Esophagus squamous epithelium (tissue), 5 donors: ENCODE measurements at regions not wholly inside any gene's neighbourhood (a gene's known extent, or its start where the extent isn't known, plus 50 kb on each side); places are given as distances from the start of the nearest gene placed in this dataset.
"Not testable (repeated sequence)": the region's sequence is repeated elsewhere in the genome, so short reads cannot be mapped to it uniquely, and the experiment has no call there.

Experiments used
- DNase-seq: peaks from one replicate; lab custom pipeline; 2025; lab: John Stamatoyannopoulos, UW
- H3K27ac ChIP-seq, 4 donors: fragments of 200-600 bp; sonication (generic); one replicate each; pipeline ENCODE4 v1.5.1; 2016 to 2019; ENCODE audit warnings: mild to moderate bottlenecking in 1 of 4
- H3K27me3 ChIP-seq, 4 donors: fragments of 200-600 bp; sonication (generic); 1 replicate in 3 of 4; 2 replicates in 1 of 4; pipeline versions ENCODE4 v1.5.1 to v1.6.0; 2017 to 2021; ENCODE audit warnings: antibody characterized with exemption in 1 of 4
- H3K36me3 ChIP-seq, 3 donors: fragments of 200-600 bp; sonication (generic); one replicate each; pipeline ENCODE4 v1.5.1; 2016 to 2019
- H3K4me1 ChIP-seq, 3 donors: fragments of 200-600 bp; sonication (generic); one replicate each; pipeline ENCODE4 v1.5.1; 2017 to 2019
- H3K4me3 ChIP-seq, 4 donors: fragments of 200-600 bp; sonication (generic); 1 replicate in 3 of 4; 2 replicates in 1 of 4; pipeline ENCODE4 v1.5.1; 2016 to 2019; ENCODE audit warnings: mild to moderate bottlenecking in 2 of 4, moderate library complexity in 1 of 4
- H3K9me3 ChIP-seq, 3 donors: fragments of 200-600 bp; sonication (generic); one replicate each; pipeline ENCODE4 v1.5.1; 2016 to 2019
- POLR2A ChIP-seq, 4 donors: fragments of 450-650 bp; IDR thresholded peaks; one replicate each; pipeline ENCODE4 v1.6.1; 2017; ENCODE audit warnings: antibody characterized with exemption in 4 of 4, mild to moderate bottlenecking in 4 of 4, moderate library complexity in 3 of 4
- WGBS, 2 donors: methylation state at CpG; one replicate each; pipeline ENCODE4 v1.1.5; 2018; 5-methylcytosine and 5-hydroxymethylcytosine counted together
- intact Hi-C: fragments of 100-400 bp; cut with DNase I; formaldehyde crosslinking; loops from one replicate; pipeline ENCODE4 v1.15.0; 2022
- TF ChIP-seq, protein P1 (sequence below), 6 experiments: fragments of 450-650 bp in 4 of 6; fragments of 200-600 bp in 2 of 6; sonication (generic) in 2 of 6; IDR thresholded peaks; one replicate each; pipeline ENCODE4 v1.5.1; 2016 to 2019; ENCODE audit warnings: antibody characterized with exemption in 6 of 6, mild to moderate bottlenecking in 4 of 6, moderate library complexity in 4 of 6
- donor health status: DM: yes; HTN: yes; CAD: no.

DNA sequence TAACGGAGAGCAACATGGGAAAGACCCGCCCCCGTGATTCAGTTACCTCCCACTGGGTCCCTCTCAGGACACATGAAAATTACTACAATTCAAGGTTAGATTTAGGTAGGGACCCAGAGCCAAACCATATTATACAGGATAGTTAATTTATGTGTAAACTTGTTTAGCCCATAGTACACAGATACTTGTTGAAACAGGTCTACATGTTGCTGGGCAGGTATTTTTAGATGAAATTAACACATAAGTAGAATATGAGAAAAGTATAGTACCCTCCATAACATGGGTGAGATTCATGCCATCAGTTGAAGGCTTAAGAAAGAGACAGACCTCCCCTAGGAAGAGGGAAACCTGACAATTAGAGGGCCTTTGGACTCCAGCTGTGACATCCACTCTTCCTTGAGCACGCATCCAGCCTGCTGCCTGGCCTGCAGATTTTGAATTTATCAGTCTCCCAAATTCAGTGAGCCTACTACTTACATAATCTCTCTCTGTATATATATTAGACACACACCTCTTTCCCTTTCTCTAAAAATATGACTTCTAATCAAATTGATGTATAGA is 463.5 kb upstream of the NETO1 start:
- intact Hi-C loops = no loop called here
- no peaks in the 10 kb centered on the region for H3K4me1 ChIP-seq
- 61 to 69% methylated on average over 4 of the region's 4 CpGs for WGBS, 2 donors
- TF ChIP-seq POLR2A (IDR thresholded peaks at IDR 0.05) = no peak
- TF ChIP-seq, protein P1, sequence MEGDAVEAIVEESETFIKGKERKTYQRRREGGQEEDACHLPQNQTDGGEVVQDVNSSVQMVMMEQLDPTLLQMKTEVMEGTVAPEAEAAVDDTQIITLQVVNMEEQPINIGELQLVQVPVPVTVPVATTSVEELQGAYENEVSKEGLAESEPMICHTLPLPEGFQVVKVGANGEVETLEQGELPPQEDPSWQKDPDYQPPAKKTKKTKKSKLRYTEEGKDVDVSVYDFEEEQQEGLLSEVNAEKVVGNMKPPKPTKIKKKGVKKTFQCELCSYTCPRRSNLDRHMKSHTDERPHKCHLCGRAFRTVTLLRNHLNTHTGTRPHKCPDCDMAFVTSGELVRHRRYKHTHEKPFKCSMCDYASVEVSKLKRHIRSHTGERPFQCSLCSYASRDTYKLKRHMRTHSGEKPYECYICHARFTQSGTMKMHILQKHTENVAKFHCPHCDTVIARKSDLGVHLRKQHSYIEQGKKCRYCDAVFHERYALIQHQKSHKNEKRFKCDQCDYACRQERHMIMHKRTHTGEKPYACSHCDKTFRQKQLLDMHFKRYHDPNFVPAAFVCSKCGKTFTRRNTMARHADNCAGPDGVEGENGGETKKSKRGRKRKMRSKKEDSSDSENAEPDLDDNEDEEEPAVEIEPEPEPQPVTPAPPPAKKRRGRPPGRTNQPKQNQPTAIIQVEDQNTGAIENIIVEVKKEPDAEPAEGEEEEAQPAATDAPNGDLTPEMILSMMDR (IDR thresholded peaks at IDR 0.05) = no peak
- no peaks in the 10 kb centered on the region for H3K27me3 ChIP-seq
- no peak overlapping the region for H3K4me3 ChIP-seq
- no peak overlapping the region for H3K27ac ChIP-seq
- no peaks in the 10 kb centered on the region for H3K36me3 ChIP-seq
- DNase-seq = no peak
- H3K9me3 ChIP-seq = no peaks in the 10 kb centered on the region

DNA sequence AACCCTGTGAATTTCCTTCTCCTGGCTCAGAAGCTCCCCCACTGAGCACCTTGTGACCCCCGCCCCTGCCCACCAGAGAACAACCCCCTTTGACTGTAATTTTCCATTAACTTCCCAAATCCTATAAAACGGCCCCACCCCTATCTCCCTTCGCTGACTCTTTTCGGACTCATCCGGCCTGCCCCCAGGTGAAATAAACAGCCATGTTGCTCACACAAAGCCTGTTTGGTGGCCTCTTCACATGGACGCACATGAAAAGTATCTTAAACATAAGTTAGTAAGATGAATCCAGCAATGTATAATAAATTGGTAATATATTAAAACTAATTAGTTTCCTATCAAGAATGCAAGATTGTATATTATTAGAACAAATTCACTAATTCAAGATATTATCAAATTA is 462.3 kb upstream of the NETO1 start:
- intact Hi-C loops = not testable (repeated sequence)
- WGBS, 2 donors = 64 to 72% methylated on average over 5 of the region's 6 CpGs

DNA sequence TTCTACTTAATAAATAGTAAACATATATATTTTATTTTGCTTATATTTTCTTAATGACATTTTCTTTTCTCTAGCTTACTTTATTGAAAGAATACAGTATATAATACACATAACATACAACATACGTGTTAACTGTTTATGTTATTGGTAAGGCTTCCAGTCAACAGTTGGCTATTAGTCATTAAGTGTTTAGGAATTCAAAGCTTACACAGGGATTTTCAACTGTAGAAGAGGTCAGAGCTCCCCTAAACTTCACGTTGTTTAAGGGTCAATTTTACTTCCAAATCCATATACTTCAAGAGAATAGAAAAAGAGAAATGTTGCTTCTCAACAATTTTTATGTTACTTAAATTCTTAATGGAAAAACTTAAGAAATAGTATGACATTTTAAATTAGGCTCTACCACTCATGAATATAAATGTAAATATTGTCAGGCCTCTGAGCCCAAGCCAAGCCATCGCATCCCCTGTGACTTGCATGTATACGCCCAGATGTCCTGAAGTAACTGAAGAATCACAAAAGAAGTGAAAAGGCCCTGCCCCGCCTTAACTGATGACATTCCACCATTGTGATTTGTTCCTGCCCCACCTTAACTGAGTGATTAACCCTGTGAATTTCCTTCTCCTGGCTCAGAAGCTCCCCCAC is 456.5 kb upstream of the NETO1 start:
- H3K36me3 ChIP-seq, DNase-seq, H3K4me1 ChIP-seq, H3K27me3 ChIP-seq, intact Hi-C loops, H3K9me3 ChIP-seq, H3K27ac ChIP-seq, H3K4me3 ChIP-seq: not testable (repeated sequence)
- WGBS, 2 donors = 42 to 67% methylated on average over 5 of the region's 5 CpGs

More for the DNA sequence above, 462.3 kb upstream of the NETO1 start:
- H3K9me3 ChIP-seq, DNase-seq, H3K4me3 ChIP-seq, H3K27ac ChIP-seq, H3K4me1 ChIP-seq, H3K36me3 ChIP-seq, H3K27me3 ChIP-seq: not testable (repeated sequence)

DNA sequence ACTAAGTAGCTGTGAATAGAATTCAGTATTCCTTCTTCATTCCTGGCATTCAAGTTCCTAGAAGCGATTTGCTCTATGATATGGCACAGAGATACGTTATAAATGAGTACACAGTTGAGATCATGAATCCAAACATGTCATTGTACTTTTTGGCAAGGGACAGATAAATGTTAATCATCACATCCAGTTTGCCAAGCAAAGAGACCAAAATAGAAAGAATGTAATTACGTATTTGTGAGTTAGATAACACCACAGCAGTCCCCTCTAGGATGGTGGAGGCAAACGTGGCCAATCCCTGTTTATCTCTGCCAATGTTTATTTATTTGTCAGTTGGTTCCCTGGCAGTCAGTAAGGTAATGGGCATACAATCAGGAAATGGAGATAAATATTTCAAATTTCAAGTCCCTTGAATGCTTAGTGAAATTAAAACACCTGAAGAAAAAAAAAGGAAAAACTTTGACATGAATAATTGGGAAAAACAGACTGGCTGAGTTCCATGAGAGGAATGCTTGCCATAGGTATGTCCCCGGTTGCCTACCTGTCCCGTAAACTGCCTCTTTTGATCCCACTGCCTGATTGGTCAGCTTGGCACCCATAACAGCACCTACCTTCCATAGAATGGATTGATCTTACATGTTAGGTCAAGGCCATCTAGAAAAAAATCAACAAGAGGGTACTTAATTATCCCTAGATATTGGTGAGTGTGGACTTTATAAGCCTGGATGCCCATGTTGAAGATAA is 451.1 kb upstream of the NETO1 start:
- no peak overlapping the region for H3K4me3 ChIP-seq
- DNase-seq = no peak
- no peak overlapping the region for H3K27ac ChIP-seq
- intact Hi-C loops = no loop called here
- no peaks in the 10 kb centered on the region for H3K36me3 ChIP-seq
- H3K27me3 ChIP-seq = no peaks in the 10 kb centered on the region
- 34 to 39% methylated on average over 6 of the region's 6 CpGs for WGBS, 2 donors
- TF ChIP-seq, protein P1 (IDR thresholded peaks at IDR 0.05) = no peak
- TF ChIP-seq POLR2A (IDR thresholded peaks at IDR 0.05) = no peak
- no peaks in the 10 kb centered on the region for H3K4me1 ChIP-seq
- no peaks in the 10 kb centered on the region for H3K9me3 ChIP-seq

DNA sequence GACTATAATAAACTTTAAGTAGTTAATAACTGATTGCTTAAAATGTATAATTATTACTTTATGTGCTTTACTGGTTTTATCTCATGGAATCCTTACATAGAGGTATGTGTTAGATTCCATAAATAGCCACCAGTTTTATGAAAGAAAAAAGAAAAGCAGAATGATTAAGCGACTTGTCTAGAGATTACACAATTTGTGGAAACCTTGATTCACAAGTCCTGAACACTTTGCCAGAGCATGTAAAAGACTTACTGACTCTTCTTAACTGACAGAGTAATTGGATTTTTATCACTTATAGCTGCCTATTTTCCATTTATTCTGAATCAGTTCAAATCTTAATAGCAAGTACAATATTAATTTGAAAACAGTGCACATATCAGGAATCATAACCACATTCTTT is 448.7 kb upstream of the NETO1 start:
- DNase-seq = no peak
- no peaks in the 10 kb centered on the region for H3K4me1 ChIP-seq
- H3K4me3 ChIP-seq = no peak overlapping the region
- H3K9me3 ChIP-seq = no peaks in the 10 kb centered on the region
- intact Hi-C loops = no loop called here
- no peak overlapping the region for H3K27ac ChIP-seq
- WGBS, 2 donors = 56 to 76% methylated on average over 1 of the region's 1 CpG
- no peak for TF ChIP-seq POLR2A (IDR thresholded peaks at IDR 0.05)
- TF ChIP-seq, protein P1 (IDR thresholded peaks at IDR 0.05) = no peak
- no peaks in the 10 kb centered on the region for H3K36me3 ChIP-seq
- H3K27me3 ChIP-seq = no peaks in the 10 kb centered on the region

DNA sequence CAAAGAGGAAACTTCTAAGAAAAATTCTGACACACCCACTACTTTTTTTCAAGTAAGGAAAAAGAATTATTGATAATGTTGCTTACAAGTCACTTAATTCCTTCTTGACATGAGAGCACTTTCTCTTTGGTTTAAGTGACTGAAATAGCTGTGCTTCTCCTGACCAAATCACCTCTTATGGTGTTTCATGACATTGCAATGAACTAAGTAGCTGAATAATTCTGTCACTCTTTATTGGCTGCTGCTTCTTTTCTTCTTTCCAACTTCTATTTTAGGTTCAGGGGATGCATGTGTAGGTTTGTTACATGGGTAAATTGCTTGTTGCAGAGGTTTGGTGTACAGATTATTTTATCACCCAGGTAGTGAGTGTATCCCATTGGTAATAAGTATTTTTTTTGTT is 447.6 kb upstream of the NETO1 start:
- DNase-seq = no peak
- Histone ChIP-seq H3K27ac (no peak overlapping the region), H3K9me3 (no peaks in the 10 kb centered on the region), H3K27me3 (no peaks in the 10 kb centered on the region), H3K4me3 (no peak overlapping the region), H3K4me1 (no peaks in the 10 kb centered on the region), H3K36me3 (no peaks in the 10 kb centered on the region)
- TF ChIP-seq POLR2A (IDR thresholded peaks at IDR 0.05) = no peak
- TF ChIP-seq, protein P1 (IDR thresholded peaks at IDR 0.05) = no peak
- intact Hi-C loops = no loop called here
